ENCODE measurements at regions not wholly inside any gene's neighbourhood (a gene's known extent, or its start where the extent isn't known, plus 50 kb on each side); places are given as distances from the start of the nearest gene placed in this dataset.
A peak's percentile ranks its signal among the peaks of the same experiment; 100 is the strongest.

DNA sequence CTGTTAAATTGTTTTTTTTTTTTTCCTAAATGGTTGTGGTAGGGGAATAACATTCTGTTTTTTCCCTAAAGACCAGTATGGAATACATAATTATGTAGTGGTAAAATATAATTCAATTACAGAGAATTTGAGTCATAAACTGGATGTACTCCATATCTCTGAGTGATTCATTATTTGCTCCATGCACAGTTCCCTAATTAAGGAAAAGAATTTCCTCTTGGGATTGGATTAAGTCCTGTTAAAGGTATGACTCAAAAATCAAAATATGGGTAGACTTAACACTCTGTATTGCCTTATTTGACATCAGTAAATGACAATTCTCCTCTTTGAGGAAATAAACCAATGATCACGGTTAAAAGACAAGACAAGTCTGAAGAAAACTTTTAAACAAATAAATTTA lies 78.0 kb upstream of the KCNH8 start:
- DNase-seq (ENCODE audit: low read depth), result no peak
- H3K4me3 ChIP-seq (ENCODE audit: low read depth, low read length), result no peak overlapping the region
- no peak for TF ChIP-seq MYC (IDR thresholded peaks at IDR 0.05; ENCODE audit: low read depth, low read length)

DNA sequence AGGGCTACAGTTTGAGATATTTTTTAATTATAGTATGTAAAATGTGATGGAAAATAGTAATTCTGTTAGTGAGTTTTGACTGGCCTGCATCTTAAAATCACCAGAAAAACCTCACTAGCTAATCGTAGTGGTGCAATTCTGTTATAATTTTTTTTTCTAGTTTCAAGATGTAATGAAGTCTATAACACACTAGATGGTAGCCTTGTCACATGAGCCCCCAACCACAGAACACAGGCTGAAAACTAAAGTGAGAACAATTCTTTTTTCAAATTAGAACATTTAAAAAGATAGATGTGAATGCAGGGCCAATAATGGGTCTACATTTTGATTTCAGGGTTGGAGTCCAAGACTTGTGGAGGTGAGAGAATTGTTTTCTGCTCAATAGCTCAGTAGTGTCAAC lies 83.3 kb upstream of the KCNH8 start:
- peak; percentile 23 for DNase-seq (ENCODE audit: low read depth)
- no peak for TF ChIP-seq MYC (IDR thresholded peaks at IDR 0.05; ENCODE audit: low read depth, low read length)
- TF ChIP-seq, protein P1, sequence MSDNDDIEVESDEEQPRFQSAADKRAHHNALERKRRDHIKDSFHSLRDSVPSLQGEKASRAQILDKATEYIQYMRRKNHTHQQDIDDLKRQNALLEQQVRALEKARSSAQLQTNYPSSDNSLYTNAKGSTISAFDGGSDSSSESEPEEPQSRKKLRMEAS (IDR thresholded peaks at IDR 0.05; ENCODE audit: low read depth, low read length), result no peak
- TF ChIP-seq, protein P2, sequence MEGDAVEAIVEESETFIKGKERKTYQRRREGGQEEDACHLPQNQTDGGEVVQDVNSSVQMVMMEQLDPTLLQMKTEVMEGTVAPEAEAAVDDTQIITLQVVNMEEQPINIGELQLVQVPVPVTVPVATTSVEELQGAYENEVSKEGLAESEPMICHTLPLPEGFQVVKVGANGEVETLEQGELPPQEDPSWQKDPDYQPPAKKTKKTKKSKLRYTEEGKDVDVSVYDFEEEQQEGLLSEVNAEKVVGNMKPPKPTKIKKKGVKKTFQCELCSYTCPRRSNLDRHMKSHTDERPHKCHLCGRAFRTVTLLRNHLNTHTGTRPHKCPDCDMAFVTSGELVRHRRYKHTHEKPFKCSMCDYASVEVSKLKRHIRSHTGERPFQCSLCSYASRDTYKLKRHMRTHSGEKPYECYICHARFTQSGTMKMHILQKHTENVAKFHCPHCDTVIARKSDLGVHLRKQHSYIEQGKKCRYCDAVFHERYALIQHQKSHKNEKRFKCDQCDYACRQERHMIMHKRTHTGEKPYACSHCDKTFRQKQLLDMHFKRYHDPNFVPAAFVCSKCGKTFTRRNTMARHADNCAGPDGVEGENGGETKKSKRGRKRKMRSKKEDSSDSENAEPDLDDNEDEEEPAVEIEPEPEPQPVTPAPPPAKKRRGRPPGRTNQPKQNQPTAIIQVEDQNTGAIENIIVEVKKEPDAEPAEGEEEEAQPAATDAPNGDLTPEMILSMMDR (IDR thresholded peaks at IDR 0.05; ENCODE audit: low read depth, low read length), result no peak
- TF ChIP-seq POLR2A (IDR thresholded peaks at IDR 0.05; ENCODE audit: extremely low read depth, insufficient read length), result no peak
- H3K4me3 ChIP-seq (ENCODE audit: low read depth, low read length), result no peak overlapping the region

DNA sequence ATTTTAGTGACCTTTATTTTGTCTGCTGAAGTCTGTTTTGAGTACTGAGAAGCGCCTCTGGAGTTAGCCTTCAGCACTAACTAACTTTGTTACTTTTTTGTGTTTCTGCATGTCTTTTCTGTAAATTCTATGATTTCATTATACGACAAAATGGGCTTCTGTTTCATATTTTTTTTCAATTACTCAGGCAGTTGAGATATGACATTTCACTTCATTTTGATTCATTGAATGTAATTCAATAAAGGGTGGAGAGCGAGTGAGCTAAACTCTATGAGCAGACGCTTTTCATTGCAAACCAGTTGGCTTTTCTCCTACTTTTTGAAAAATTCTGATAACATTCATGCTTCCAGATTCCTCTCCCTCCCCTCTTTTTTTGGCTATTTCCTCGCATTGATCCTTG lies 84.4 kb upstream of the KCNH8 start:
- no peak overlapping the region for H3K4me3 ChIP-seq (ENCODE audit: low read depth, low read length)
- TF ChIP-seq, protein P1 (IDR thresholded peaks at IDR 0.05; ENCODE audit: low read depth, low read length), result no peak
- TF ChIP-seq, protein P2 (IDR thresholded peaks at IDR 0.05; ENCODE audit: low read depth, low read length), result no peak
- TF ChIP-seq MYC (IDR thresholded peaks at IDR 0.05; ENCODE audit: low read depth, low read length) (no peak), POLR2A (IDR thresholded peaks at IDR 0.05; ENCODE audit: extremely low read depth, insufficient read length) (no peak)
- no peak for DNase-seq (ENCODE audit: low read depth)

DNA sequence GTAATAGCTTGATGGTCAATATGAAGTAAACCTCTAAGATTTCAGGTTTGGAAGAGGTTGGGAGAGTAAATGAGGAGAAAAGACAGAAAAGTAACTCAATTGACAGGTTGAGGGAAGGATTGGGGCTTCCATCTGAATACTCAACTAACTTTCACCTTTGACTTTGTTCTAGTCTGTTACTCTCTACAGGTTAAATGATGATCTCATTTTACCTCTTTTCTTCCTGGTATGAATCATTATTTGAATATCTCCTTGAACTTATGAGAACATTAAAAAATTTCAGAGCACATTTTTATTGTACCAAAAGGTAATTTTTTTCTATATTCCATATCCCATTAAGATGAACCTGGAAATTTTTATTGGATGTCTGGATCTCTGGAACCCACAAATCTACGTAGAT lies 87.9 kb upstream of the KCNH8 start:
- TF ChIP-seq, protein P1 (IDR thresholded peaks at IDR 0.05; ENCODE audit: low read depth, low read length), result no peak
- no peak for TF ChIP-seq POLR2A (IDR thresholded peaks at IDR 0.05; ENCODE audit: extremely low read depth, insufficient read length)
- H3K4me3 ChIP-seq (ENCODE audit: low read depth, low read length), result no peak overlapping the region
- DNase-seq (ENCODE audit: low read depth), result no peak

DNA sequence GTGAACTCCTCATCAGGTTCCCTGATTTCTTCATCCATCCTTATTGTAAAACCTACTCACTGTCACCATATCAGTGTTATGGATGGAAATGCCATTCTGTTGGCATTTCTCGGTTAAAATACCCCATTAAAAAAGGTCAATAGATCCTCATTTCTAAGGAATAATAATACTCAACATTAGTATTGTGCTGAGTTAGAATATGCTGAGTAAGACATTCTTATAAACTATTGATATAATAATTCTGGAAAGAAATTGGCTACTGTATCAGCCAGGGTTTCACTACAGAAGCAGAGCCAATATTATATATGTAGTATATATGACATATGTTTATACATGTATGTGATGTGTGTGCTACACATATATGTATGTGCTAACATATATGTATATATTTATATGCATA lies 95.4 kb upstream of the KCNH8 start:
- TF ChIP-seq, protein P2 (IDR thresholded peaks at IDR 0.05; ENCODE audit: low read depth, low read length), result no peak
- TF ChIP-seq POLR2A (IDR thresholded peaks at IDR 0.05; ENCODE audit: extremely low read depth, insufficient read length) (no peak), MYC (IDR thresholded peaks at IDR 0.05; ENCODE audit: low read depth, low read length) (no peak)
- DNase-seq (ENCODE audit: low read depth), result no peak

DNA sequence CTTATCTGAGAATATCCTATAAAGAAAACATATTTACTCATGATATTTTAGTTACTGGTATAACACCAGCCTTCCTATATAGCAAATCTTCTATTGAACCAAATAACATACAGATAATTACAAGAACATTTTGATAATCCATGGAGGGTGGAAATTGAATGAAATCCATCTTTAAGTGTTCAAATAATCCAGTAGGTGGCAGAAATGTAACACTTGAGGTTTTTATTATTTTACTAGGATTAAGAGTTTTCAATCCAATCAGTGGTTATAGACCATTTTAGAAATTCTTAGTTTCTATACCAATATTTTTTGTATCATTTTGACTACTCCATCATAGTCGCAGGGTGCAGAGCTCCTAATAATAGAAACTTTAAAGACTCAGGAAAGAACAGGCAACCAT lies 101.9 kb upstream of the KCNH8 start:
- DNase-seq (ENCODE audit: low read depth), result peak; percentile 1
- no peak for TF ChIP-seq MYC (IDR thresholded peaks at IDR 0.05; ENCODE audit: low read depth, low read length)
- TF ChIP-seq POLR2A (IDR thresholded peaks at IDR 0.05; ENCODE audit: extremely low read depth, insufficient read length), result no peak
- TF ChIP-seq, protein P1 (IDR thresholded peaks at IDR 0.05; ENCODE audit: low read depth, low read length), result no peak
- TF ChIP-seq, protein P2 (IDR thresholded peaks at IDR 0.05; ENCODE audit: low read depth, low read length), result no peak
- no peak overlapping the region for H3K4me3 ChIP-seq (ENCODE audit: low read depth, low read length)

More for the DNA sequence above, 95.4 kb upstream of the KCNH8 start:
- no peak overlapping the region for H3K4me3 ChIP-seq (ENCODE audit: low read depth, low read length)

DNA sequence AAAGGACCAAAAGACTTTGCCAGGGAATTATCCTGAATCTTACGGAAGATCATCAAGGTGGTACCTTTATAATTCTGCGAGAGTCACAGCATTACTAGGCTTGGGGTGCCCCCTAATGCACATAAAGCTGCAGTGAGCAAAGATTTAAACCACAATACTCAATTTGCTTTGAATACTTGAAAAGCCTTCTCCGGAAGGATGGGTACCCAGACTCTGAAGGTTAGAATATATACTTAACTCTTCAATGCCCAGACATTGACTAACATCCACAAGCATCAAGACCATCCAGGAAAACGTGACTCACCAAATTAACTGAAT lies 117.8 kb upstream of the KCNH8 start:
- no peak overlapping the region for H3K4me3 ChIP-seq (ENCODE audit: low read depth, low read length)
- no peak for TF ChIP-seq MYC (IDR thresholded peaks at IDR 0.05; ENCODE audit: low read depth, low read length)
- TF ChIP-seq, protein P1 (IDR thresholded peaks at IDR 0.05; ENCODE audit: low read depth, low read length), result no peak
- TF ChIP-seq, protein P2 (IDR thresholded peaks at IDR 0.05; ENCODE audit: low read depth, low read length), result no peak
- no peak for TF ChIP-seq POLR2A (IDR thresholded peaks at IDR 0.05; ENCODE audit: extremely low read depth, insufficient read length)
- peak; percentile 2 for DNase-seq (ENCODE audit: low read depth)

All from NB4 (cell line).